ENCODE measurements at regions not wholly inside any gene's neighbourhood (a gene's known extent, or its start where the extent isn't known, plus 50 kb on each side); places are given as distances from the start of the nearest gene placed in this dataset.

DNA sequence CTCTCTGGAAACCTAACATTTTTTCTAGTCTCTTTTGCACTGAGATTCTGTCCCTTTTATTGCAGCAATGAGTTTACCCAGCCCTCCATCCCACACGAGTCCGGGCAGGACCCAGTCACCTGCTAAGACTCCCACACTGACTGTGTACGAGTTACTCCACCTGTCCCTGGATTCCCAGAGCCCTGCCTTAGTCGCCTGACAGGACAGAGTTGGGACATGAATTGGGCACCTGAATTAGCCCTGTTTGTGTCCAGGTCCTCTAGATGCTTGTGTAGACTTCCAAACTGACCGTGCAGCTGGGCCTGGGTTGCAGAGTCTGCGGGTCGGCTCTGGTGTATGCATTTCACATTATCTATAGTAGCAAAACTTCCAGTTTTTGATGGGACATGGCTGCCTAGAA is 238.7 kb downstream of the VAPA start:
- Histone ChIP-seq H3K36me3 (ENCODE audit: control insufficient read depth in 2 of 2, insufficient read depth in 1 of 2, low read length in 2 of 2) (no peaks in the 10 kb centered on the region), H3K4me3 (ENCODE audit: low read depth, low read length) (no peak overlapping the region), H3K9me3 (ENCODE audit: control insufficient read depth, insufficient read depth, low read depth, low read length) (no peaks in the 10 kb centered on the region), H3K4me1 (ENCODE audit: control insufficient read depth, insufficient read depth, low read length) (no peaks in the 10 kb centered on the region), H3K27ac (ENCODE audit: extremely low read depth, low read depth, low read length) (no peak overlapping the region)
- TF ChIP-seq ZNF280C (tag by site-specific recombination; IDR thresholded peaks at IDR 0.05), result no peak
- TF ChIP-seq, protein P1, sequence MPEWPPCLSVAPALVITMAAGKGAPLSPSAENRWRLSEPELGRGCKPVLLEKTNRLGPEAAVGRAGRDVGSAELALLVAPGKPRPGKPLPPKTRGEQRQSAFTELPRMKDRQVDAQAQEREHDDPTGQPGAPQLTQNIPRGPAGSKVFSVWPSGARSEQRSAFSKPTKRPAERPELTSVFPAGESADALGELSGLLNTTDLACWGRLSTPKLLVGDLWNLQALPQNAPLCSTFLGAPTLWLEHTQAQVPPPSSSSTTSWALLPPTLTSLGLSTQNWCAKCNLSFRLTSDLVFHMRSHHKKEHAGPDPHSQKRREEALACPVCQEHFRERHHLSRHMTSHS (tag by site-specific recombination; IDR thresholded peaks at IDR 0.05), result no peak
- TF ChIP-seq SETDB1 (IDR thresholded peaks at IDR 0.05; ENCODE audit: insufficient read length, low read length), result no peak
- no peak for TF ChIP-seq ZIC2 (tag by site-specific recombination; IDR thresholded peaks at IDR 0.05)
- no peak for TF ChIP-seq ZNF701 (tag by site-specific recombination; IDR thresholded peaks at IDR 0.05)
- TF ChIP-seq REST (tag by site-specific recombination; IDR thresholded peaks at IDR 0.05), result no peak
- no peak for TF ChIP-seq MYNN (tag by site-specific recombination; IDR thresholded peaks at IDR 0.05; ENCODE audit: borderline replicate concordance)
- no peak for TF ChIP-seq ZNF768 (tag by site-specific recombination; IDR thresholded peaks at IDR 0.05)
- TF ChIP-seq, protein P2, sequence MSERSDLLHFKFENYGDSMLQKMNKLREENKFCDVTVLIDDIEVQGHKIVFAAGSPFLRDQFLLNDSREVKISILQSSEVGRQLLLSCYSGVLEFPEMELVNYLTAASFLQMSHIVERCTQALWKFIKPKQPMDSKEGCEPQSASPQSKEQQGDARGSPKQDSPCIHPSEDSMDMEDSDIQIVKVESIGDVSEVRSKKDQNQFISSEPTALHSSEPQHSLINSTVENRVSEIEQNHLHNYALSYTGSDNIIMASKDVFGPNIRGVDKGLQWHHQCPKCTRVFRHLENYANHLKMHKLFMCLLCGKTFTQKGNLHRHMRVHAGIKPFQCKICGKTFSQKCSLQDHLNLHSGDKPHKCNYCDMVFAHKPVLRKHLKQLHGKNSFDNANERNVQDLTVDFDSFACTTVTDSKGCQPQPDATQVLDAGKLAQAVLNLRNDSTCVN (tag by site-specific recombination; optimal IDR thresholded peaks at IDR 0.05), result no peak
- TF ChIP-seq SP7 (tag by site-specific recombination; IDR thresholded peaks at IDR 0.05), result no peak
- ChIA-PET POLR2A (interaction anchor here (0.8 kb wide), 1 partner anchor 14 kb away, joined by 5 read pairs; no protein-coding TSS in a partner anchor), CTCF (interaction anchor here (0.6 to 1.1 kb wide), 2 partner anchors 146 to 180 kb away, joined by 3 read pairs; no protein-coding TSS in a partner anchor)

DNA sequence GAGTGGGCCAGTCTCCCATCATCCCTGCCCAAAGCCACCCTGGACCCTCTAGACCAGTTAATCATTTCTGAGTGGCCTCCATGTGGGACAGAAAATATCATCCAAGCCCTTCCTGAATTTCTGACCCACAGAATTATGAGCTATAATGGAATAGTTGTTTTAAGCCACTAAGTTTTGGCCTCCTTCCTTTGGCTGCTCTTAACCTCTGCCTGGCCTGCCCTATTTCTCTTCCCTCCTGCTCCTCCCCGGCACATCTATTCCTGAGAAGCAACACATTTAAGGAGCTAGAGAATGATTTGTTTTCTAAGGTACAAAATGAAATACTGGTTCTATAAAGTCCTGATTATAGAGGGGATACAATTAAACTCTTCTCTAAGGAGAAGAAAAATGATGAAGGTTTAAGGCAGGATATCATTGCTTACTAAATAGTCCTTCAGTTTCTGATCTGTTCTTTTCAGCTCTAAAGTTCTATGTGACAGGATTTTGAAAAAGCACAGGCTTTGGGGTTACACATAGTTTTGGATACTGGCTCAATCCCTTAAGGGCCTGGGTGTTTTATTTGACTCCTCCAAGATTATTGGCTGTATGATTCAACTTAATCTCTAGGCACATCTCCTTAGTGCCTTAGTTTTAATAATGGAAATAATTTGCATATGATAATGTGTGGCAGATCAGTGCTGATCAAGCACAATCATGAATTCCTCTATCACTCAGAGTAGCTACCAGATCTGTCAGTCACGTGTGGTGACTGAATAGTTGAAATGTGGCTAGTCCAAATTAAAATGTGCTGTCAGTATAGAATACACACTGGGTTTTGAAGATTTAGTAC is 240.3 kb downstream of the VAPA start:
- no peaks in the 10 kb centered on the region for H3K4me1 ChIP-seq (ENCODE audit: control insufficient read depth, insufficient read depth, low read length)
- POLR2A ChIA-PET, result no interaction called here
- CTCF ChIA-PET, result interaction anchor here (0.5 to 1.0 kb wide), 5 partner anchors 10 to 208 kb away, joined by 3 to 5 read pairs (median 3); no protein-coding TSS in a partner anchor
- H3K4me3 ChIP-seq (ENCODE audit: low read depth, low read length), result no peak overlapping the region
- H3K9me3 ChIP-seq (ENCODE audit: control insufficient read depth, insufficient read depth, low read depth, low read length), result no peaks in the 10 kb centered on the region
- no peaks in the 10 kb centered on the region for H3K36me3 ChIP-seq (ENCODE audit: control insufficient read depth in 2 of 2, insufficient read depth in 1 of 2, low read length in 2 of 2)
- no peak overlapping the region for H3K27ac ChIP-seq (ENCODE audit: extremely low read depth, low read depth, low read length)
- no peak for TF ChIP-seq ZNF623 (tag by site-specific recombination; IDR thresholded peaks at IDR 0.05)
- TF ChIP-seq ZNF416 (tag by site-specific recombination; IDR thresholded peaks at IDR 0.05), result no peak
- no peak for TF ChIP-seq ZNF148 (tag by site-specific recombination; IDR thresholded peaks at IDR 0.05; ENCODE audit: borderline replicate concordance)
- TF ChIP-seq ZNF692 (tag by site-specific recombination; IDR thresholded peaks at IDR 0.05), result no peak
- no peak for TF ChIP-seq ZSCAN5A (tag by site-specific recombination; IDR thresholded peaks at IDR 0.05)
- TF ChIP-seq ZNF19 (tag by site-specific recombination; IDR thresholded peaks at IDR 0.05; ENCODE audit: low read depth), result no peak
